ENCODE measurements at regions not wholly inside any gene's neighbourhood (a gene's known extent, or its start where the extent isn't known, plus 50 kb on each side); places are given as distances from the start of the nearest gene placed in this dataset.

- intact Hi-C loops (cut with micrococcal nuclease) = no loop called here
- no peak overlapping the region for H3K27ac ChIP-seq (ENCODE audit: insufficient read depth, low read length)
- no peaks in the 10 kb centered on the region for H3K36me3 ChIP-seq (ENCODE audit: control insufficient read depth, insufficient read depth, low read length)
- H3K4me2 ChIP-seq (ENCODE audit: low read depth, low read length) = no peak overlapping the region
- CTCF ChIA-PET = no interaction called here
- no peak overlapping the region for H3K4ac ChIP-seq (ENCODE audit: low read depth, low read length)
- dilution Hi-C loops (cut with HindIII; ENCODE audit: low sequenced_read_pairs, unreplicated experiment) = no loop called here
- no peaks in the 10 kb centered on the region for H3K27me3 ChIP-seq (ENCODE audit: control insufficient read depth, insufficient read depth, low read length)
- H4K20me1 ChIP-seq (ENCODE audit: insufficient read depth, low read length) = no peaks in the 10 kb centered on the region
- no peak overlapping the region for H2AK5ac ChIP-seq (ENCODE audit: low read depth, low read length)
- in situ Hi-C loops (cut with MboI; ENCODE audit: low sequenced_read_pairs) = no loop called here
- H2BK20ac ChIP-seq (ENCODE audit: low read depth, low read length) = no peak overlapping the region
- H3K18ac ChIP-seq (ENCODE audit: low read depth, low read length) = peak overlapping the region; percentile 39
- POLR2A ChIA-PET (ENCODE audit: unreplicated experiment) = no interaction called here
- H4K91ac ChIP-seq (ENCODE audit: insufficient read depth, low read depth, low read length) = no peak overlapping the region
- no peak for ATAC-seq (ENCODE audit: low read depth)
- BruUV-seq (replicated peaks) = no TSS peak
- no peak overlapping the region for H3K14ac ChIP-seq (replicated peaks; ENCODE audit: low read depth, low read length)
- no peaks in the 10 kb centered on the region for H3K9me1 ChIP-seq (ENCODE audit: insufficient read depth, low read length)
- H3K79me1 ChIP-seq (ENCODE audit: low read depth in 1 of 2, low read length in 2 of 2) = no peaks in the 10 kb centered on the region
- no peak overlapping the region for H2AK9ac ChIP-seq (replicated peaks; ENCODE audit: low read depth, low read length, poor library complexity)
- H3K56ac ChIP-seq (ENCODE audit: extremely low read depth, insufficient read depth, low read length) = no peak overlapping the region
- H3K9me3 ChIP-seq (ENCODE audit: control insufficient read depth, insufficient read depth, low read length) = no peaks in the 10 kb centered on the region
- no peak overlapping the region for H3K9ac ChIP-seq (ENCODE audit: low read depth, low read length)
- H2BK15ac ChIP-seq (ENCODE audit: low read depth, low read length) = no peak overlapping the region
- H2AFZ ChIP-seq (replicated peaks; ENCODE audit: low read length, poor library complexity) = no peak overlapping the region
- H4K8ac ChIP-seq (ENCODE audit: low read depth in 2 of 2, low read length in 2 of 2) = no peak overlapping the region
- H3K4me1 ChIP-seq (ENCODE audit: control insufficient read depth, insufficient read depth, low read length) = peaks cover 1% of the 10 kb centered on the region; the same call in 1 of the 2 replicates
- TF ChIP-seq POLR2A (IDR thresholded peaks at IDR 0.05; ENCODE audit: low read depth, low read length) = no peak
- TF ChIP-seq ELK1 (IDR thresholded peaks at IDR 0.05; ENCODE audit: borderline replicate concordance, low read depth, low read length) = no peak
- no peak for TF ChIP-seq CTCF (conservative IDR thresholded peaks at IDR 0.05; ENCODE audit: low read depth, low read length)
- TF ChIP-seq RAD21 (IDR thresholded peaks at IDR 0.05; ENCODE audit: low read length) = no peak
- no peak for TF ChIP-seq USF2 (IDR thresholded peaks at IDR 0.05; ENCODE audit: low read depth, low read length)
- no peak for TF ChIP-seq NFE2L2 (IDR thresholded peaks at IDR 0.05; ENCODE audit: low read depth, low read length)
- no peak for TF ChIP-seq MAZ (IDR thresholded peaks at IDR 0.05; ENCODE audit: borderline replicate concordance, low read depth, low read length)
- no peak for TF ChIP-seq FOS (IDR thresholded peaks at IDR 0.05; ENCODE audit: low read depth, low read length)
- no peak for TF ChIP-seq CHD1 (IDR thresholded peaks at IDR 0.05; ENCODE audit: low read depth, low read length)
- no peak for TF ChIP-seq MXI1 (IDR thresholded peaks at IDR 0.05; ENCODE audit: borderline replicate concordance, low read depth, low read length)
- TF ChIP-seq MAFK (IDR thresholded peaks at IDR 0.05; ENCODE audit: low read depth, low read length) = no peak
- TF ChIP-seq RFX5 (IDR thresholded peaks at IDR 0.05; ENCODE audit: low read depth, low read length) = no peak
- no peak for TF ChIP-seq SMC3 (IDR thresholded peaks at IDR 0.05; ENCODE audit: low read depth, low read length)
- H3K23ac ChIP-seq (ENCODE audit: low read depth, low read length) = no peak overlapping the region
- H3K4me3 ChIP-seq (ENCODE audit: insufficient read depth, low read depth, low read length) = no peak overlapping the region
- DNase-seq = no peak
- no CpG with 5 or more reads among the region's 2 CpGs for WGBS, 2 experiments (ENCODE audit: extremely low coverage in 2 of 2, insufficient read length in 1 of 2)
- H4K5ac ChIP-seq (ENCODE audit: low read depth, low read length) = no peak overlapping the region
- H2BK5ac ChIP-seq (ENCODE audit: low read depth, low read length, poor library complexity, severe bottlenecking) = no peak overlapping the region
- H2BK120ac ChIP-seq (ENCODE audit: low read depth, low read length) = no peak overlapping the region
These were observed 190.1 kb upstream of the HS3ST1 start for GRCh38 chr4:11618666-11619282.
